Natural killer cell (primary cell): ENCODE measurements at regions not wholly inside any gene's neighbourhood (a gene's known extent, or its start where the extent isn't known, plus 50 kb on each side); places are given as distances from the start of the nearest gene placed in this dataset.

Experiments used
- ATAC-seq, 3 donors: fragments of 150-1000 bp in 2 of 3; fragments of 200-7000 bp in 1 of 3; cut with Tn5 transposase; 1 replicate in 1 of 3; 2 replicates in 2 of 3; pipeline ENCODE4 v1.10.0; 2021; ENCODE audit warnings: mild to moderate bottlenecking in 2 of 3, moderate library complexity in 2 of 3
- DNase-seq, 2 donors: peaks; one replicate each; pipeline versions ENCODE4 v3.0.0 to v3.0.0-alpha.2; 2013 to 2021; ENCODE audit warnings: mixed read lengths in 1 of 2
- H3K27ac ChIP-seq: one replicate; pipeline ENCODE4 v1.5.1; 2013; ENCODE audit warnings: mild to moderate bottlenecking, low read length
- H3K27me3 ChIP-seq: one replicate; pipeline ENCODE4 v1.6.1; 2013; ENCODE audit warnings: low read length; ENCODE audit not compliant: control insufficient read depth, insufficient read depth
- H3K36me3 ChIP-seq: one replicate; pipeline ENCODE4 v1.6.1; 2013; ENCODE audit warnings: low read length; ENCODE audit not compliant: control insufficient read depth, insufficient read depth
- H3K4me1 ChIP-seq: one replicate; pipeline ENCODE4 v1.6.1; 2013; ENCODE audit warnings: low read length; ENCODE audit not compliant: control insufficient read depth, insufficient read depth
- H3K4me3 ChIP-seq: one replicate; pipeline ENCODE4 v1.5.1; 2013; ENCODE audit warnings: low read length
- H3K9me3 ChIP-seq: one replicate; pipeline ENCODE4 v1.6.1; 2013; ENCODE audit warnings: low read length; ENCODE audit not compliant: control insufficient read depth, insufficient read depth
- H3K27ac Mint-ChIP-seq, 2 donors: one replicate each; pipeline ENCODE4 v1.8.0; 2022; ENCODE audit warnings: mild to moderate bottlenecking in 2 of 2, mixed read lengths in 2 of 2, moderate library complexity in 1 of 2
- H3K27me3 Mint-ChIP-seq, 2 donors: one replicate each; pipeline ENCODE4 v1.8.0; 2022; ENCODE audit warnings: low read depth in 2 of 2, mixed read lengths in 2 of 2
- H3K36me3 Mint-ChIP-seq: one replicate; pipeline ENCODE4 v1.8.0; 2022; ENCODE audit warnings: mixed read lengths
- H3K4me1 Mint-ChIP-seq, 2 donors: one replicate each; pipeline ENCODE4 v1.8.0; 2022; ENCODE audit warnings: mixed read lengths in 2 of 2
- H3K4me3 Mint-ChIP-seq: one replicate; pipeline ENCODE4 v1.8.0; 2022; ENCODE audit warnings: mild to moderate bottlenecking, moderate library complexity, mixed read lengths
- H3K9me3 Mint-ChIP-seq, 2 donors: one replicate each; pipeline ENCODE4 v1.8.0; 2022; ENCODE audit warnings: mixed read lengths in 2 of 2
- CTCF ChIP-seq: fragments of 200-600 bp; IDR thresholded peaks from one replicate; pipeline ENCODE4 v1.8.0; 2022; ENCODE audit warnings: antibody characterized with exemption
- WGBS: methylation state at CpG from one replicate; pipeline ENCODE4 v1.1.7; 2013; ENCODE audit warnings: missing lambda C conversion rate; ENCODE audit not compliant: insufficient coverage; 5-methylcytosine and 5-hydroxymethylcytosine counted together
- intact Hi-C: fragments of 100-400 bp; cut with micrococcal nuclease; formaldehyde crosslinking; loops from one replicate; pipeline ENCODE4 v1.14.2; 2022

DNA sequence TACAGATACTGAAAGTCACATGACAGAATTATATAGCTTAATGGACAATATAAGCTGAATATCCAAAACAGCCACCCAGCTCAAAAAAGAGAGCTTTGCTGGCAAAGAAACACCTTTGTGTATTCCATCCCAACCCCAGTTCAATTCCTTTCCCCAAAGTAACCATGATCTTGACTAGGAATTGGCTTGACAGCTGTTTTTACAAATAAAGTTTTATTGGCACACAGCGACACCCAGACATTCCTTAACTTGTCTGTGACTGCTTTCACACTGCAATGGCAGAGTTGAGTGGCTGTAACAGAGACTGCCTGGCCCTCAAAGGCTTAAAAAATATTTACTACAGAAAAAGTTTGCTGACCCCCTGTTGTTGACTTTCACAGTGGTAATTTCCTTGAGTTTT is 264.0 kb upstream of the TSHZ2 start:
- no peaks in the 10 kb centered on the region for H3K4me1 Mint-ChIP-seq
- no peaks in the 10 kb centered on the region for H3K9me3 Mint-ChIP-seq
- Histone ChIP-seq H3K27ac (no peak overlapping the region), H3K9me3 (no peaks in the 10 kb centered on the region), H3K4me3 (no peak overlapping the region), H3K27me3 (no peaks in the 10 kb centered on the region), H3K4me1 (no peaks in the 10 kb centered on the region), H3K36me3 (no peaks in the 10 kb centered on the region)
- H3K36me3 Mint-ChIP-seq: no peaks in the 10 kb centered on the region
- no peak overlapping the region for H3K27ac Mint-ChIP-seq
- WGBS: 73% methylated on average over 1 of the region's 1 CpG
- intact Hi-C loops: no loop called here
- no peak for DNase-seq
- no peak for TF ChIP-seq CTCF
- peaks cover 2 to 20% of the 10 kb centered on the region in 2 donors for H3K27me3 Mint-ChIP-seq
- H3K4me3 Mint-ChIP-seq: no peak overlapping the region
- ATAC-seq: no peak

DNA sequence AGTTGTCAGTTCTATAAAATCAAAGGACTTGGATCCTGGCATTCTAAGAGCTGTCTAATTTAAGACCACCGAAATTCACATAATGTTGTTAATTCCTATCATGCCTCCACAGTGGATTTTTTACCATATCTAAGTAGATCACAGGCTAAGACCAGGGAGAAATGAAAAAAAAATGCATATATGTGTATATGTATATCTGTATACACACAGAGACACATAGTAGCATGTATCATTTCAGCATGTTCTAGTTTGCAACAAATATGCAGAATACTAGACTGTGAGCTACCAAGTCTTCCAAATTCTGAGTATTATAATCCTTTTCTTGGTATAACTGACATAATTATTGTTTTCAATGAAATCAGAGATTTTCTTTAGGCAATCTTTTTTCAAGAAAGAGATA is 267.6 kb upstream of the TSHZ2 start:
- Histone ChIP-seq H3K27me3 (no peaks in the 10 kb centered on the region), H3K9me3 (no peaks in the 10 kb centered on the region), H3K27ac (no peak overlapping the region), H3K36me3 (no peaks in the 10 kb centered on the region), H3K4me3 (no peak overlapping the region), H3K4me1 (no peaks in the 10 kb centered on the region)
- no peaks in the 10 kb centered on the region for H3K4me1 Mint-ChIP-seq
- no CpG with 5 or more reads among the region's 1 CpG for WGBS
- no peak for TF ChIP-seq CTCF
- peaks cover 0 to 8% of the 10 kb centered on the region in 2 donors for H3K27me3 Mint-ChIP-seq
- no peak overlapping the region for H3K4me3 Mint-ChIP-seq
- ATAC-seq: no peak
- no peaks in the 10 kb centered on the region for H3K36me3 Mint-ChIP-seq
- intact Hi-C loops: no loop called here
- H3K27ac Mint-ChIP-seq: no peak overlapping the region
- H3K9me3 Mint-ChIP-seq: no peaks in the 10 kb centered on the region
- no peak for DNase-seq

GRCh38 chr20:52688345-52688744 is 283.8 kb upstream of the TSHZ2 start:
- ATAC-seq (no peak), DNase-seq (no peak)
- H3K27ac ChIP-seq: no peak overlapping the region
- H3K4me1 ChIP-seq: no peaks in the 10 kb centered on the region
- Mint-ChIP-seq H3K27ac (no peak overlapping the region), H3K36me3 (no peaks in the 10 kb centered on the region), H3K4me3 (no peak overlapping the region), H3K4me1 (no peaks in the 10 kb centered on the region), H3K27me3 (peaks cover 0 to 6% of the 10 kb centered on the region in 2 donors), H3K9me3 (no peaks in the 10 kb centered on the region)
- WGBS: 63% methylated on average over 2 of the region's 2 CpGs
- intact Hi-C loops: no loop called here
- H3K27me3 ChIP-seq: no peaks in the 10 kb centered on the region
- H3K9me3 ChIP-seq: no peaks in the 10 kb centered on the region
- H3K4me3 ChIP-seq: no peak overlapping the region
- TF ChIP-seq CTCF: no peak
- H3K36me3 ChIP-seq: no peaks in the 10 kb centered on the region

DNA sequence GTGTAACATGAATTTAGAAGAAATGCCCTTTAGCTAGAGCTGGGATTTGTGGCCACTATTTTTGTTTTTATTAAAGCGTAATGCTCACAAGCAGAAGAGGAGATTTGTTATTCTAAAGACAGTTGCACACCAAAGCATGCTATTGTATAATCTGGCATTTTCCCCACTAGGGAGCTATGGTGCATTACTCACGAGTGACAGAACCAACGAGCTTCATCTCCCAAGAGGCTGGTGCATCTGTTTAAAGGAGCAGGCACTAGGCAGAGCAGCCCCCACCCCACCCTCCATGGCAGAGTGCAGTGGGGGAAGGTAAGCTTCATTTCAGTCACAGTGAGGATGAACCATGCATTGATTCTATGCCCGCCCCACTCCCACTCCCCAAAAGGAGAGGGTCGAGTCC is 287.3 kb upstream of the TSHZ2 start:
- Histone ChIP-seq H3K36me3 (no peaks in the 10 kb centered on the region), H3K4me3 (no peak overlapping the region), H3K27me3 (no peaks in the 10 kb centered on the region), H3K4me1 (no peaks in the 10 kb centered on the region), H3K27ac (no peak overlapping the region), H3K9me3 (no peaks in the 10 kb centered on the region)
- no peak overlapping the region for H3K27ac Mint-ChIP-seq
- intact Hi-C loops: no loop called here
- peaks cover 0 to 10% of the 10 kb centered on the region in 2 donors for H3K27me3 Mint-ChIP-seq
- DNase-seq (no peak), ATAC-seq (no peak)
- H3K36me3 Mint-ChIP-seq: no peaks in the 10 kb centered on the region
- H3K4me3 Mint-ChIP-seq: no peak overlapping the region
- WGBS: 57% methylated on average over 5 of the region's 5 CpGs
- no peak for TF ChIP-seq CTCF
- H3K9me3 Mint-ChIP-seq: peaks cover 0 to 3% of the 10 kb centered on the region in 2 donors
- no peaks in the 10 kb centered on the region for H3K4me1 Mint-ChIP-seq
